CD4-positive, alpha-beta memory T cell (primary cell): ENCODE measurements at regions not wholly inside any gene's neighbourhood (a gene's known extent, or its start where the extent isn't known, plus 50 kb on each side); places are given as distances from the start of the nearest gene placed in this dataset.

Experiments
- CTCF ChIA-PET: fragments of 350-600 bp; sonication (Branson Sonifier 250); formaldehyde crosslinking; loops from one replicate; lab custom pipeline; 2021; ENCODE audit warnings: inconsistent platforms; ENCODE audit not compliant: partially characterized antibody; lab: Charles Lee
- POLR2A ChIA-PET: fragments of 350-600 bp; sonication (Branson Sonifier 250); formaldehyde crosslinking; loops from one replicate; lab custom pipeline; 2021; ENCODE audit not compliant: partially characterized antibody; lab: Charles Lee
- DNase-seq, 5 donors: peaks; one replicate each; pipeline versions ENCODE4 v3.0.0 to v3.0.0-alpha.2; 2020 to 2022; ENCODE audit warnings: mixed read lengths in 1 of 5
- H3K27ac ChIP-seq: one replicate; pipeline ENCODE4 v1.7.0; 2013; ENCODE audit warnings: low read depth, low read length
- H3K27me3 ChIP-seq: 2 replicates; pipeline ENCODE4 v1.7.0; 2013; ENCODE audit warnings: mild to moderate bottlenecking, low read length, moderate library complexity; ENCODE audit not compliant: insufficient read depth
- H3K36me3 ChIP-seq: 2 replicates; pipeline ENCODE4 v1.7.0; 2013; ENCODE audit warnings: mild to moderate bottlenecking, low read length, moderate library complexity; ENCODE audit not compliant: insufficient read depth
- H3K4me1 ChIP-seq: 2 replicates; pipeline ENCODE4 v1.7.0; 2013; ENCODE audit warnings: mild to moderate bottlenecking, low read length, moderate library complexity; ENCODE audit not compliant: insufficient read depth
- H3K4me3 ChIP-seq, 2 donors: one replicate each; pipeline ENCODE4 v1.7.0; 2013; ENCODE audit warnings: low read length in 2 of 2, mild to moderate bottlenecking in 1 of 2
- H3K9me3 ChIP-seq, 2 donors: one replicate each; pipeline ENCODE4 v1.7.0; 2013; ENCODE audit warnings: low read length in 2 of 2, control low read depth in 1 of 2; ENCODE audit not compliant: control insufficient read depth in 1 of 2
- H3K27ac Mint-ChIP-seq, 7 donors: one replicate each; pipeline ENCODE4 v1.8.0; 2020 to 2021; ENCODE audit warnings: mixed read lengths in 7 of 7, mild to moderate bottlenecking in 6 of 7, inconsistent platforms in 3 of 7, moderate library complexity in 3 of 7
- H3K27me3 Mint-ChIP-seq, 2 donors: one replicate each; pipeline ENCODE4 v1.8.0; 2020 to 2021; ENCODE audit warnings: mixed read lengths in 2 of 2
- H3K36me3 Mint-ChIP-seq, 2 donors: one replicate each; pipeline ENCODE4 v1.8.0; 2020 to 2021; ENCODE audit warnings: mixed read lengths in 2 of 2, inconsistent platforms in 1 of 2, mild to moderate bottlenecking in 1 of 2
- H3K4me1 Mint-ChIP-seq, 4 donors: one replicate each; pipeline ENCODE4 v1.8.0; 2020 to 2021; ENCODE audit warnings: mixed read lengths in 4 of 4, mild to moderate bottlenecking in 1 of 4
- H3K4me3 Mint-ChIP-seq, 8 donors: one replicate each; pipeline ENCODE4 v1.8.0; 2020 to 2021; ENCODE audit warnings: mixed read lengths in 8 of 8, mild to moderate bottlenecking in 7 of 8, moderate library complexity in 6 of 8, inconsistent platforms in 3 of 8
- H3K9me3 Mint-ChIP-seq, 8 donors: one replicate each; pipeline ENCODE4 v1.8.0; 2020 to 2021; ENCODE audit warnings: mixed read lengths in 8 of 8, mild to moderate bottlenecking in 5 of 8, inconsistent platforms in 3 of 8, moderate library complexity in 1 of 8
- intact Hi-C: fragments of 100-400 bp; cut with micrococcal nuclease; formaldehyde crosslinking; loops from one replicate; pipeline ENCODE4 v1.15.1; 2023

DNA sequence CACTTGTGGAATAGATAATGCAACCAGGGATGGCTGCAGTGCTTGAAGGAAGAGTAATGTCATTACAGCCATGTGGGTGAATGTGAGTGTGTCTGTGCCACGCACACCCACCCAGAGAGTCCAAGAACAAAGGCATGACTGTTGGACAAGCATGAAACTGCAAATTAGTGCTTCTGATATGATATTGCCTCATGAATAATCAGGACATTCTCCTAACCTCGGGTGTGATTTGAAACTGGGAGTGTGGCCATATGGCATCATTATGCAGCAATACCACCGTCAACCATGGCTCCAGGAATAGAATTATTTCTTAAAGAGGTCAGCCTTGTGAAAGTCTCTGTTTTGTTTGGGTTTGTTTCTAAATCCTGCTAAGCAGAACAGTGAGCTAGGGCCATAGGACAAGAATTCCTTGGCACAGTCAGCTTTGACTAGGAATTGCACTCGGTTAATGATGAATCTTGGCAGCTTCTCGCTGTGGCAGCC is 678.0 kb upstream of the RAB6C start:
- Histone ChIP-seq H3K36me3 (no peaks in the 10 kb centered on the region), H3K9me3 (no peaks in the 10 kb centered on the region), H3K4me3 (no peak overlapping the region), H3K27ac (no peak overlapping the region), H3K4me1 (no peaks in the 10 kb centered on the region), H3K27me3 (no peaks in the 10 kb centered on the region)
- no peaks in the 10 kb centered on the region for H3K4me1 Mint-ChIP-seq
- peaks cover 0 to 2% of the 10 kb centered on the region in 2 donors for H3K27me3 Mint-ChIP-seq
- intact Hi-C loops = no loop called here
- no peak for DNase-seq
- H3K27ac Mint-ChIP-seq = no peak overlapping the region
- CTCF ChIA-PET = no interaction called here
- POLR2A ChIA-PET = no interaction called here
- peaks cover 0 to 5% (median 0%) of the 10 kb centered on the region in 8 donors for H3K9me3 Mint-ChIP-seq
- no peak overlapping the region for H3K4me3 Mint-ChIP-seq
- H3K36me3 Mint-ChIP-seq = no peaks in the 10 kb centered on the region

DNA sequence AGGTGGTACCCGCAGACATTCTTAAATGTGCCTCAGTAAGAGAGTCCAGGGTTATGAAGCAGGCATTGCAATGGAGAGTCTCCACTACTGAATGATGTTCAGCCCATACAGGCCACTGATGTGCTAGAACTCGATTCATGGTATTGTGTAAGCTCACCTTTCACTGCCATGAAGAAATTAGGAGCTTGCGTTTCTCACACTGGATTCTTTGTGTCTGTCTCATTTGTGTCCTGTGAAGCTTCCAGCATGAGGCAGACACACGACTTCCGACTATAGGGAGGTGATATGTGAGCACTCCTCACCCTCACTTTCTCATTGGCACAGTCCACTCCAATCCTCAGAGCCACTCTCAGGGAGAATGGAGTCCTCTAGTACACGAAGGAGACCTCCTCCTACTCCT is 677.4 kb upstream of the RAB6C start:
- Histone ChIP-seq H3K4me3 (no peak overlapping the region), H3K27me3 (no peaks in the 10 kb centered on the region), H3K27ac (no peak overlapping the region), H3K9me3 (no peaks in the 10 kb centered on the region), H3K36me3 (no peaks in the 10 kb centered on the region), H3K4me1 (no peaks in the 10 kb centered on the region)
- Mint-ChIP-seq H3K4me1 (no peaks in the 10 kb centered on the region), H3K9me3 (peaks cover 0 to 5% (median 0%) of the 10 kb centered on the region in 8 donors), H3K27ac (no peak overlapping the region), H3K4me3 (no peak overlapping the region), H3K36me3 (no peaks in the 10 kb centered on the region), H3K27me3 (peaks cover 0 to 2% of the 10 kb centered on the region in 2 donors)
- DNase-seq = no peak
- POLR2A ChIA-PET = no interaction called here
- intact Hi-C loops = no loop called here
- CTCF ChIA-PET = no interaction called here

DNA sequence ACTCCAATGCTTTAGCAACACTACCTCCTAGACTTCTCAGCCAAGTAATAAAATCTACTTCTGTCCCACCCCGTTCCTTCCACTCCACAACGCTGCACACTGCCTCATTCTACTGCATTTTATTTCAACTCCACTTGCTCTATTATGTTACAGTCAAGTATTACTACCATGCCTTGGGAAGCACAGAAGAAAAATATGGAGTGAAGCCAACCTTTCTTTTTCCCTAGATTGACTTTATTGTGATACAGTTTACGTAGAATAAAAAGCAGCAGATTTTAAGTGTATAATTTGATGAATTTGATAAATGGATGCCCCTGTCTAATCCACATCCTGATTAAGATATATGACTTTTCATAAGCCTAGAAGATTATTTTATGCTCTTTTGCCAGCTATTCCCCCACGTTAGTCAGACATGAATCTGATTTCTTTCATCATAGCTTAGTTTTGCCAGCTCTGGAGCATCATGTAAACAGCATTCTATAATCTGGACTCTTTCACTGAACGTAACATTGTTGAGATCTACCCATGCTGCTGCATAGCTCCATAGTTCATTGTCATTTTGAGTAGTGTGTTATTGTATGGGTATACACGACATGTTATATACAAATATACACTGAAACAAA is 676.8 kb upstream of the RAB6C start:
- Mint-ChIP-seq H3K27me3 (peaks cover 0 to 2% of the 10 kb centered on the region in 2 donors), H3K4me3 (no peak overlapping the region), H3K36me3 (no peaks in the 10 kb centered on the region), H3K4me1 (no peaks in the 10 kb centered on the region), H3K27ac (no peak overlapping the region), H3K9me3 (peaks cover 0 to 5% (median 0%) of the 10 kb centered on the region in 8 donors)
- ChIA-PET POLR2A (no interaction called here), CTCF (no interaction called here)
- H3K4me1 ChIP-seq = no peaks in the 10 kb centered on the region
- DNase-seq = no peak
- H3K36me3 ChIP-seq = no peaks in the 10 kb centered on the region
- intact Hi-C loops = no loop called here
- no peak overlapping the region for H3K27ac ChIP-seq
- H3K4me3 ChIP-seq = no peak overlapping the region
- H3K27me3 ChIP-seq = no peaks in the 10 kb centered on the region
- H3K9me3 ChIP-seq = no peaks in the 10 kb centered on the region

DNA sequence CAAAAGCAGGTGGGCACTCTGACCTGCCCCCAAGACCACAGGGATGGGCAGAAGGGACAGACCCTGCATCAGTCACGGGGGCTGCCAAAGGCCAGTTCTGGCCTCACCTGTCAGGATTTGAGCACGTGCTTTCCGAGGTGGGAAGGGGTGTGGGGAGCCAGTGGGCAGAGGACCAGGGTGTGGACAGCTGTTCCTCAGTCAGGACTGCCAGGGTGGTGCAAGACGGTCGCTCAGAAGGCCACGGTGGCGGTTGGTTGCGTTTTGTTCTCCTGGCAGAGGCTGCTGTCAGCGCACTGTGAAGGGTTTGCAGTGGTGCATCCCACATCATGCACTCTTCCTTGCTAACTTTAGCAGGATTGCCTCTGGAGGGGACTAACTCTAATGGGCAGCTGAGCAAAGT is 665.3 kb upstream of the RAB6C start:
- intact Hi-C loops = no loop called here
- POLR2A ChIA-PET = no interaction called here
- H3K4me3 Mint-ChIP-seq = no peak overlapping the region

DNA sequence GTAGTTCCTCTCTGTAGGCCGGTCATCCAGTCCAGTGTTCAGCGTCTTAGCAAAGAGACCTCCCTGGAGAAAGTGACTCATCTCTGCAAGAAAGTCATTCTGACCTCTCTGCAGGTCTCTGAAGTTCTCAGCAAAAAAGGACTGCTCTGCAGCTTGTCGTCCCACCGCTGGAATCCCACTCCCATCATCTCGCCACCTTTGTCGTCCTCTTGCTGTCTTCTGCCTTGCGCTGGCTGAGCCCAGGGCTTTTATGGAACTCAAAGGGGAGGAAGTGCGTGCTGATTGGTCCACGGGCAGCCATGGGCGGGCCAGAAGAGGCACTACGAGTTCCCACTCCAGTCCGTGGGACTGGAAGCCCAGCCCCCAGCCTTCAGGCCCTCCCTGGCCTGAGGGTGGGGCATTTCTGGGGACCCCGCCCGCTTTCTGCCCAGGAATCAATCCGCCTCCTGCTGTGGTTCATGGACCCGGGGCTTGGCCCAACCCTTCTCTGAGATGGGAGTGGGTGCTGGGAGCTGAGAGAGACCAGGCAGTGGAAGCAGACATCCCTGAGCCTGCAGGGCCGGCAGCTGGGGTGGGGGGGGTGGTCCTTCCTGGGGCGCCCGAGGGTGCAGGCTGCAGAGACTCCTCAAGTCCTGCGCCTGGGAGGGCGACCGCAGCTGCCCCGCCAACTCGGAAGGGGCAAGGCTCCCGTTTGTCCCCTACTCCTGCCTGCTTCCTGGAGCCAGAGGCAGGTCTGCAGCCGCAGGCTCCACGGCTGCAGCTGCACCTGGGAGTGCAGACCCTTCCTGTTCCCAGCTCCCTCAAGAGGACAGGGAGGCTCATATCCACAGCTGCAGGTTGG is 660.7 kb upstream of the RAB6C start:
- no peaks in the 10 kb centered on the region for H3K9me3 ChIP-seq
- Mint-ChIP-seq H3K27ac (no peak overlapping the region), H3K4me3 (no peak overlapping the region), H3K4me1 (no peaks in the 10 kb centered on the region), H3K9me3 (peaks cover 0 to 4% (median 0%) of the 10 kb centered on the region in 8 donors), H3K27me3 (no peaks in the 10 kb centered on the region), H3K36me3 (no peaks in the 10 kb centered on the region)
- no peaks in the 10 kb centered on the region for H3K27me3 ChIP-seq
- H3K27ac ChIP-seq = no peak overlapping the region
- ChIA-PET POLR2A (no interaction called here), CTCF (no interaction called here)
- no peaks in the 10 kb centered on the region for H3K36me3 ChIP-seq
- no peak for DNase-seq
- H3K4me3 ChIP-seq = no peak overlapping the region
- intact Hi-C loops = no loop called here
- no peaks in the 10 kb centered on the region for H3K4me1 ChIP-seq

More for the DNA sequence above, 665.3 kb upstream of the RAB6C start:
- no peak overlapping the region for H3K27ac Mint-ChIP-seq
- no peaks in the 10 kb centered on the region for H3K4me1 Mint-ChIP-seq
- H3K4me1 ChIP-seq = no peaks in the 10 kb centered on the region
- CTCF ChIA-PET = no interaction called here
- H3K27ac ChIP-seq = no peak overlapping the region
- H3K27me3 ChIP-seq = no peaks in the 10 kb centered on the region
- no peak overlapping the region for H3K4me3 ChIP-seq
- DNase-seq = no peak
- peaks cover 0 to 4% (median 0%) of the 10 kb centered on the region in 8 donors for H3K9me3 Mint-ChIP-seq
- no peaks in the 10 kb centered on the region for H3K27me3 Mint-ChIP-seq
- no peaks in the 10 kb centered on the region for H3K36me3 Mint-ChIP-seq
- H3K9me3 ChIP-seq = no peaks in the 10 kb centered on the region
- H3K36me3 ChIP-seq = no peaks in the 10 kb centered on the region

DNA sequence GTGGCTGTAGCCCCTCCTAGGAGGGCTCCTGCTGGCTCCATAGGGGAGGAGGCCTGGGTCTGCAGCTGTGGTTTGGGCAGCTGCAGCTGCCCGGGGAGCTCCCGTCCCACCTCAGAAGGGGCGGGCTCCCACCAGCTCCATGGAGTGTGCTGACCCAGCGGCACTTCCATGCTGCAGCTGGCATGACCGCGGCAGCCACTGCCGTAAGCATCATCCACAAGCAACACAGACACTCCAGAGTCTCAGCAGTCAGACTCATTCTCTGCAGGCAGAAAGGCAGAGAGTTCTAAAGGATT is 660.1 kb upstream of the RAB6C start:
- ChIA-PET CTCF (no interaction called here), POLR2A (no interaction called here)
- H3K27me3 ChIP-seq = no peaks in the 10 kb centered on the region
- no peak overlapping the region for H3K4me3 Mint-ChIP-seq
- intact Hi-C loops = no loop called here
- no peak for DNase-seq
- no peaks in the 10 kb centered on the region for H3K36me3 ChIP-seq
- no peak overlapping the region for H3K4me3 ChIP-seq
- no peak overlapping the region for H3K27ac Mint-ChIP-seq
- H3K27ac ChIP-seq = no peak overlapping the region
- no peaks in the 10 kb centered on the region for H3K27me3 Mint-ChIP-seq
- H3K9me3 ChIP-seq = no peaks in the 10 kb centered on the region
- H3K36me3 Mint-ChIP-seq = no peaks in the 10 kb centered on the region
- H3K4me1 ChIP-seq = no peaks in the 10 kb centered on the region
- no peaks in the 10 kb centered on the region for H3K4me1 Mint-ChIP-seq
- H3K9me3 Mint-ChIP-seq = no peaks in the 10 kb centered on the region

DNA sequence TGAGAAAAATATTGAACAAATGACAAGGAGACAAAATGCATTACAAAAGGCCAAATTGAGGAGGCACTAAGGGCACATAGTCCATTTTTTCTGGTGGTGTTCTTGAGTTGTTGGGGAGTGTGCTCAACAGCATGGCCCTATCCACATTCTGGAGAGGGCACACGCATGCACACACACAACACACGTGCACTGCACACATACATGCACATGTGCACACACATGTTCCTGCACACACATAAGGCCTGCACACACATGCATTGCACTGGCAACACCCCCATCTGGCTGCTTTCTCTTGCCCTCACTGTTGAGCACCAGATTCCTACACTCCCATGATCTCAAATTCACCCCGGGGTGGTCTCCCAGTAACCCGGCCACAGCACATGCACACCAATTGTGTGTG is 659.2 kb upstream of the RAB6C start:
- ChIA-PET CTCF (no interaction called here), POLR2A (no interaction called here)
- intact Hi-C loops = no loop called here
- no peaks in the 10 kb centered on the region for H3K27me3 ChIP-seq
- H3K9me3 Mint-ChIP-seq = peaks cover 0 to 2% (median 0%) of the 10 kb centered on the region in 8 donors
- H3K4me1 ChIP-seq = no peaks in the 10 kb centered on the region
- no peaks in the 10 kb centered on the region for H3K36me3 ChIP-seq
- no peaks in the 10 kb centered on the region for H3K36me3 Mint-ChIP-seq
- H3K27ac ChIP-seq = no peak overlapping the region
- no peaks in the 10 kb centered on the region for H3K4me1 Mint-ChIP-seq
- H3K27me3 Mint-ChIP-seq = no peaks in the 10 kb centered on the region
- H3K27ac Mint-ChIP-seq = no peak overlapping the region
- DNase-seq = no peak
- no peaks in the 10 kb centered on the region for H3K9me3 ChIP-seq
- H3K4me3 ChIP-seq = no peak overlapping the region
- H3K4me3 Mint-ChIP-seq = no peak overlapping the region
